IMR-90 (cell line): ENCODE measurements at regions not wholly inside any gene's neighbourhood (a gene's known extent, or its start where the extent isn't known, plus 50 kb on each side); places are given as distances from the start of the nearest gene placed in this dataset.

Experiments used
- ATAC-seq: fragments of 200-7000 bp; cut with Tn5 transposase; 2 replicates; pipeline ENCODE4 v1.9.1; 2020; ENCODE audit warnings: low read depth, mild to moderate bottlenecking, moderate library complexity
- BruUV-seq: library from RNA; stranded (reverse); fragments of 400-500 nt; replicated peaks from 2 replicates; lab custom pipeline; 2021; lab: Mats Ljungman, UMichigan
- CTCF ChIA-PET: fragments of 300-600 bp; formaldehyde crosslinking; extraction: SDS; loops from one replicate; lab custom pipeline; 2021; ENCODE audit warnings: antibody characterized with exemption; lab: Yijun Ruan, JAX
- POLR2A ChIA-PET: fragments of 300-600 bp; sonication (Branson Sonifier 250); formaldehyde crosslinking; loops from one replicate; lab custom pipeline; 2022; ENCODE audit warnings: antibody characterized with exemption; ENCODE audit not compliant: unreplicated experiment; lab: Charles Lee
- DNase-seq: peaks from one replicate; pipeline ENCODE4 v3.0.0; 2013
- H2AFZ ChIP-seq: replicated peaks from 2 replicates; pipeline ENCODE3; 2013; ENCODE audit warnings: low read length, mild to moderate bottlenecking; ENCODE audit not compliant: poor library complexity
- H2AK5ac ChIP-seq: 2 replicates; pipeline ENCODE4 v1.6.1; 2013; ENCODE audit warnings: low read depth, low read length, inconsistent platforms
- H2AK9ac ChIP-seq: replicated peaks from 2 replicates; pipeline ENCODE3; 2013; ENCODE audit warnings: mild to moderate bottlenecking, low read depth, low read length, moderate library complexity; ENCODE audit not compliant: poor library complexity
- H2BK120ac ChIP-seq: 2 replicates; pipeline ENCODE4 v1.6.1; 2013; ENCODE audit warnings: low read depth, low read length, inconsistent platforms
- H2BK15ac ChIP-seq: 3 replicates; pipeline ENCODE4 v1.6.1; 2013; ENCODE audit warnings: low read depth, low read length, inconsistent platforms
- H2BK20ac ChIP-seq: 2 replicates; pipeline ENCODE4 v1.6.1; 2013; ENCODE audit warnings: low read depth, mild to moderate bottlenecking, inconsistent platforms, low read length, moderate library complexity
- H2BK5ac ChIP-seq: 2 replicates; pipeline ENCODE4 v1.6.1; 2013; ENCODE audit warnings: mild to moderate bottlenecking, low read depth, low read length, inconsistent platforms; ENCODE audit not compliant: poor library complexity, severe bottlenecking
- H3K14ac ChIP-seq: replicated peaks from 2 replicates; pipeline ENCODE4 v1.6.1; 2013; ENCODE audit warnings: low read depth, low read length, inconsistent platforms
- H3K18ac ChIP-seq: 2 replicates; pipeline ENCODE4 v1.6.1; 2013; ENCODE audit warnings: low read depth, low read length, control low read depth
- H3K23ac ChIP-seq: 2 replicates; pipeline ENCODE4 v1.6.1; 2013; ENCODE audit warnings: low read depth, low read length, inconsistent platforms
- H3K27ac ChIP-seq: 2 replicates; pipeline ENCODE4 v1.5.1; 2013; ENCODE audit warnings: mild to moderate bottlenecking, control low read depth, low read length; ENCODE audit not compliant: insufficient read depth
- H3K27me3 ChIP-seq: 2 replicates; pipeline ENCODE4 v1.6.1; 2013; ENCODE audit warnings: low read length; ENCODE audit not compliant: control insufficient read depth, insufficient read depth
- H3K36me3 ChIP-seq: 2 replicates; pipeline ENCODE4 v1.6.1; 2013; ENCODE audit warnings: low read length, mixed read lengths; ENCODE audit not compliant: control insufficient read depth, insufficient read depth
- H3K4ac ChIP-seq: 2 replicates; pipeline ENCODE4 v1.6.1; 2013; ENCODE audit warnings: low read depth, low read length, inconsistent platforms
- H3K4me1 ChIP-seq: 2 replicates; pipeline ENCODE4 v1.6.1; 2013; ENCODE audit warnings: low read length, mixed read lengths; ENCODE audit not compliant: control insufficient read depth, insufficient read depth
- H3K4me2 ChIP-seq: 2 replicates; pipeline ENCODE4 v1.6.1; 2013; ENCODE audit warnings: low read depth, mild to moderate bottlenecking, control low read depth, low read length, moderate library complexity
- H3K4me3 ChIP-seq: 2 replicates; pipeline ENCODE4 v1.5.1; 2013; ENCODE audit warnings: low read depth, mild to moderate bottlenecking, control low read depth, low read length, moderate library complexity; ENCODE audit not compliant: insufficient read depth
- H3K56ac ChIP-seq: 2 replicates; pipeline ENCODE4 v1.6.1; 2013; ENCODE audit warnings: low read length, inconsistent platforms; ENCODE audit not compliant: insufficient read depth; ENCODE audit errors: extremely low read depth
- H3K79me1 ChIP-seq, 2 experiments: 2 replicates each; pipeline ENCODE4 v1.6.1; 2013; ENCODE audit warnings: low read length in 2 of 2, inconsistent platforms in 1 of 2, low read depth in 1 of 2
- H3K9ac ChIP-seq: 2 replicates; pipeline ENCODE4 v1.6.1; 2013; ENCODE audit warnings: low read depth, low read length, control low read depth
- H3K9me1 ChIP-seq: 2 replicates; pipeline ENCODE4 v1.6.1; 2013; ENCODE audit warnings: low read length, inconsistent platforms; ENCODE audit not compliant: insufficient read depth
- H3K9me3 ChIP-seq: 2 replicates; pipeline ENCODE4 v1.6.1; 2013; ENCODE audit warnings: low read length; ENCODE audit not compliant: control insufficient read depth, insufficient read depth
- H4K20me1 ChIP-seq: 2 replicates; pipeline ENCODE4 v1.6.1; 2013; ENCODE audit warnings: low read length, inconsistent platforms; ENCODE audit not compliant: insufficient read depth
- H4K5ac ChIP-seq: 2 replicates; pipeline ENCODE4 v1.6.1; 2013; ENCODE audit warnings: mild to moderate bottlenecking, low read depth, low read length, control low read depth
- H4K8ac ChIP-seq, 2 experiments: 2 replicates each; pipeline ENCODE4 v1.6.1; 2013; ENCODE audit warnings: low read depth in 2 of 2, low read length in 2 of 2, control low read depth in 1 of 2, inconsistent platforms in 1 of 2
- H4K91ac ChIP-seq: 2 replicates; pipeline ENCODE4 v1.6.1; 2013; ENCODE audit warnings: low read depth, low read length, inconsistent platforms; ENCODE audit not compliant: insufficient read depth
- CEBPB ChIP-seq: IDR thresholded peaks from 2 replicates; pipeline ENCODE4 v1.6.1; 2012; ENCODE audit warnings: low read depth, low read length, improper control_type of control experiment
- CHD1 ChIP-seq: IDR thresholded peaks from 2 replicates; pipeline ENCODE4 v1.6.1; 2012; ENCODE audit warnings: low read depth, low read length, improper control_type of control experiment
- ELK1 ChIP-seq: fragments of 150-350 bp; IDR thresholded peaks from 2 replicates; pipeline ENCODE4 v1.6.1; 2016; ENCODE audit warnings: low read depth, mild to moderate bottlenecking, low read length, moderate library complexity, borderline replicate concordance
- FOS ChIP-seq: fragments of 150-350 bp; IDR thresholded peaks from 2 replicates; pipeline ENCODE4 v1.6.1; 2016; ENCODE audit warnings: low read depth, low read length
- MAZ ChIP-seq: IDR thresholded peaks from 2 replicates; pipeline ENCODE4 v1.6.1; 2012; ENCODE audit warnings: low read depth, mild to moderate bottlenecking, low read length, improper control_type of control experiment, moderate library complexity, borderline replicate concordance
- MXI1 ChIP-seq: IDR thresholded peaks from 2 replicates; pipeline ENCODE4 v1.6.1; 2012; ENCODE audit warnings: low read depth, mild to moderate bottlenecking, low read length, moderate library complexity, borderline replicate concordance
- POLR2A ChIP-seq: IDR thresholded peaks from 2 replicates; pipeline ENCODE4 v1.6.1; 2012; ENCODE audit warnings: mild to moderate bottlenecking, low read depth, low read length
- RAD21 ChIP-seq: IDR thresholded peaks from 2 replicates; pipeline ENCODE4 v1.6.1; 2012; ENCODE audit warnings: low read length, improper control_type of control experiment
- RCOR1 ChIP-seq: IDR thresholded peaks from 2 replicates; pipeline ENCODE4 v1.6.1; 2012; ENCODE audit warnings: mild to moderate bottlenecking, low read length, improper control_type of control experiment; ENCODE audit not compliant: insufficient replicate concordance
- RFX5 ChIP-seq: IDR thresholded peaks from 2 replicates; pipeline ENCODE4 v1.8.0; 2012; ENCODE audit warnings: low read depth, mild to moderate bottlenecking, low read length, moderate library complexity
- SMC3 ChIP-seq: fragments of 150-350 bp; IDR thresholded peaks from 2 replicates; pipeline ENCODE4 v1.6.1; 2016; ENCODE audit warnings: low read depth, mild to moderate bottlenecking, antibody characterized with exemption, low read length, moderate library complexity
- USF2 ChIP-seq: fragments of 150-350 bp; IDR thresholded peaks from 2 replicates; pipeline ENCODE4 v1.6.1; 2017; ENCODE audit warnings: mild to moderate bottlenecking, antibody characterized with exemption, low read length, low read depth
- WGBS, 2 experiments: methylation state at CpG; one replicate each; pipeline versions ENCODE4 v1.1.5 to v1.1.7; 2013; ENCODE audit warnings: missing lambda C conversion rate in 2 of 2; ENCODE audit not compliant: insufficient read length in 1 of 2; ENCODE audit errors: extremely low coverage in 2 of 2; 5-methylcytosine and 5-hydroxymethylcytosine counted together
- dilution Hi-C: fragments of 300-500 bp; cut with HindIII; formaldehyde crosslinking; loops from one replicate; pipeline ENCODE4 v1.14.3; 2018; ENCODE audit warnings: low sequenced_read_pairs; ENCODE audit not compliant: unreplicated experiment
- in situ Hi-C: fragments of 300-500 bp; cut with MboI; formaldehyde crosslinking; loops from 3 replicates; pipeline ENCODE4 v1.14.3; 2019; ENCODE audit warnings: low sequenced_read_pairs, inconsistent platforms, mixed read lengths
- intact Hi-C: fragments of 100-400 bp; cut with micrococcal nuclease; formaldehyde crosslinking; loops from 2 replicates; pipeline ENCODE4 v1.10.0; 2022
- TF ChIP-seq, protein P1 (sequence below): conservative IDR thresholded peaks from 2 replicates; pipeline ENCODE4 v1.5.1; 2012; ENCODE audit warnings: mild to moderate bottlenecking, low read depth, low read length, improper control_type of control experiment

GRCh38 chr16:64174327-64174726 lies 947.5 kb downstream of the CDH11 start:
- H4K91ac ChIP-seq: no peak overlapping the region
- no peak overlapping the region for H2BK20ac ChIP-seq
- dilution Hi-C loops (no loop called here), intact Hi-C loops (no loop called here), in situ Hi-C loops (no loop called here)
- H4K5ac ChIP-seq: no peak overlapping the region
- H2AK5ac ChIP-seq: no peak overlapping the region
- no peak overlapping the region for H3K4me3 ChIP-seq
- no TSS peak for BruUV-seq
- H4K20me1 ChIP-seq: no peaks in the 10 kb centered on the region
- no peak overlapping the region for H3K4me2 ChIP-seq
- no peak overlapping the region for H2BK15ac ChIP-seq
- no peak overlapping the region for H3K14ac ChIP-seq
- no peak overlapping the region for H2BK5ac ChIP-seq
- no peak overlapping the region for H3K18ac ChIP-seq
- H2BK120ac ChIP-seq: no peak overlapping the region
- no peaks in the 10 kb centered on the region for H3K27me3 ChIP-seq
- H3K36me3 ChIP-seq: no peaks in the 10 kb centered on the region
- TF ChIP-seq POLR2A (no peak), SMC3 (no peak), ELK1 (no peak), CHD1 (no peak), USF2 (no peak), RAD21 (no peak), CEBPB (no peak), RFX5 (no peak), RCOR1 (no peak), MXI1 (no peak), MAZ (no peak), FOS (no peak)
- TF ChIP-seq, protein P1, sequence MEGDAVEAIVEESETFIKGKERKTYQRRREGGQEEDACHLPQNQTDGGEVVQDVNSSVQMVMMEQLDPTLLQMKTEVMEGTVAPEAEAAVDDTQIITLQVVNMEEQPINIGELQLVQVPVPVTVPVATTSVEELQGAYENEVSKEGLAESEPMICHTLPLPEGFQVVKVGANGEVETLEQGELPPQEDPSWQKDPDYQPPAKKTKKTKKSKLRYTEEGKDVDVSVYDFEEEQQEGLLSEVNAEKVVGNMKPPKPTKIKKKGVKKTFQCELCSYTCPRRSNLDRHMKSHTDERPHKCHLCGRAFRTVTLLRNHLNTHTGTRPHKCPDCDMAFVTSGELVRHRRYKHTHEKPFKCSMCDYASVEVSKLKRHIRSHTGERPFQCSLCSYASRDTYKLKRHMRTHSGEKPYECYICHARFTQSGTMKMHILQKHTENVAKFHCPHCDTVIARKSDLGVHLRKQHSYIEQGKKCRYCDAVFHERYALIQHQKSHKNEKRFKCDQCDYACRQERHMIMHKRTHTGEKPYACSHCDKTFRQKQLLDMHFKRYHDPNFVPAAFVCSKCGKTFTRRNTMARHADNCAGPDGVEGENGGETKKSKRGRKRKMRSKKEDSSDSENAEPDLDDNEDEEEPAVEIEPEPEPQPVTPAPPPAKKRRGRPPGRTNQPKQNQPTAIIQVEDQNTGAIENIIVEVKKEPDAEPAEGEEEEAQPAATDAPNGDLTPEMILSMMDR: no peak
- WGBS, 2 experiments: no CpG with 5 or more reads among the region's 2 CpGs
- no peak overlapping the region for H2AK9ac ChIP-seq
- H3K9ac ChIP-seq: no peak overlapping the region
- CTCF ChIA-PET: interaction anchor here (0.6 kb wide), 1 partner anchor 15 kb away, joined by 6 read pairs; no protein-coding TSS in a partner anchor
- ATAC-seq: no peak
- no peak overlapping the region for H3K56ac ChIP-seq
- H3K4me1 ChIP-seq: no peaks in the 10 kb centered on the region
- H4K8ac ChIP-seq: no peak overlapping the region
- no peak overlapping the region for H3K27ac ChIP-seq
- POLR2A ChIA-PET: no interaction called here
- no peak overlapping the region for H3K23ac ChIP-seq
- H3K79me1 ChIP-seq: no peaks in the 10 kb centered on the region
- no peak overlapping the region for H2AFZ ChIP-seq
- no peak overlapping the region for H3K4ac ChIP-seq
- peaks cover 2% of the 10 kb centered on the region for H3K9me3 ChIP-seq
- no peaks in the 10 kb centered on the region for H3K9me1 ChIP-seq
- peak; percentile 20 for DNase-seq
